Activated CD4-positive, alpha-beta memory T cell treated with anti-CD3 and anti-CD28 coated beads for 36 hours (primary cell): ENCODE measurements at regions not wholly inside any gene's neighbourhood (a gene's known extent, or its start where the extent isn't known, plus 50 kb on each side); places are given as distances from the start of the nearest gene placed in this dataset.

Source experiments
- CTCF ChIA-PET: fragments of 350-600 bp; sonication (Branson Sonifier 250); formaldehyde crosslinking; loops from one replicate; lab custom pipeline; 2021; ENCODE audit warnings: antibody characterized with exemption, inconsistent platforms; lab: Charles Lee
- POLR2A ChIA-PET: fragments of 350-600 bp; sonication (Branson Sonifier 250); formaldehyde crosslinking; loops from one replicate; lab custom pipeline; 2021; ENCODE audit warnings: antibody characterized with exemption; lab: Charles Lee
- DNase-seq: peaks from one replicate; pipeline ENCODE4 v3.0.0-alpha.2; 2020
- H3K27ac Mint-ChIP-seq: one replicate; pipeline ENCODE4 v1.8.0; 2021; ENCODE audit warnings: mixed read lengths
- H3K27me3 Mint-ChIP-seq: one replicate; pipeline ENCODE4 v1.8.0; 2021; ENCODE audit warnings: mixed read lengths
- H3K36me3 Mint-ChIP-seq: one replicate; pipeline ENCODE4 v1.8.0; 2021; ENCODE audit warnings: mixed read lengths
- H3K4me1 Mint-ChIP-seq: one replicate; pipeline ENCODE4 v1.8.0; 2021; ENCODE audit warnings: low read depth, mixed read lengths
- H3K4me3 Mint-ChIP-seq: one replicate; pipeline ENCODE4 v1.8.0; 2021; ENCODE audit warnings: mild to moderate bottlenecking, mixed read lengths
- H3K9me3 Mint-ChIP-seq: one replicate; pipeline ENCODE4 v1.8.0; 2021; ENCODE audit warnings: mixed read lengths
- intact Hi-C: fragments of 100-400 bp; cut with micrococcal nuclease; formaldehyde crosslinking; loops from one replicate; pipeline ENCODE4 v1.15.1; 2023

DNA sequence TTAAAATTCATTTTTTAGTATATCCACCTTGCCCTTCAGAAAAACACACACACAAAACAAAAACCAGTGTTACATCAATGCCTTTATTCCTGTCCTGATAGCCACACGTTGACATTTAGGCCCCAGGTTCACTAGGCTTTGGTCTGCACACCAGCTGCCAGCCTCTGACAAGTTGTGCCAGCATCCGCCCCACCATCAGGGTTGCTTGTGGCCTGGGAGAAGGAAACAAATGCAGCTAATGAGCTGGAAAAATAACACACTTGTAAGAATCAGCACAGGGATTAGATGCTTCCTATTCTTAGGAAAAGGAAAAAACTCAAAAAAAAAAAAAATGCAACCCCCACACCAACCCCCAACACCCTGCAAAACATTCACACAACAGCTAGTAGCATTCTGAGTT lies 404.0 kb upstream of the GRIA1 start:
- POLR2A ChIA-PET, result no interaction called here
- no peak for DNase-seq
- Mint-ChIP-seq H3K36me3 (no peaks in the 10 kb centered on the region), H3K9me3 (no peaks in the 10 kb centered on the region), H3K27ac (no peak overlapping the region), H3K4me1 (no peaks in the 10 kb centered on the region), H3K4me3 (no peak overlapping the region), H3K27me3 (no peaks in the 10 kb centered on the region)
- intact Hi-C loops, result no loop called here
- CTCF ChIA-PET, result interaction anchor here (0.6 kb wide), 1 partner anchor 9 kb away, joined by 3 read pairs; no protein-coding TSS in a partner anchor

DNA sequence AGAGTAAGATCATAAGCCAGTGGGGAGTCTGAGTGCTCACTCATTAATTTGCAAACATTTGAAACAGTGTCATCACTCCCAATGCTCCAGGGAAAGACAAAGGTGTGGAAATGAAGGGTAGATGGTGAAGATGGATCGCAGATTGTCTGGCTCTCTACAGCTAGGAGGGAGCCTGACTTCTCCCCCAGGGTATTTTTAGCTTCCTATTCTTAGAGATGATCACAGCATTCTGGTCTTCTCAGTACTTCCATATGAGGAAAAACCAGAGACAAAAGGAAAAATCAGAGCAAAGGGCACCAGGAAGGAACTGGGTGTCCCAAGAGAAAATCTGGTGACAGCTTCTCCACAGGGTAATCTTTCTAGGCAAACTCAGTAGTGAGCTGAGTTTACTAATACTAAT lies 401.9 kb upstream of the GRIA1 start:
- Mint-ChIP-seq H3K4me3 (no peak overlapping the region), H3K9me3 (no peaks in the 10 kb centered on the region), H3K27ac (no peak overlapping the region), H3K36me3 (no peaks in the 10 kb centered on the region), H3K4me1 (no peaks in the 10 kb centered on the region), H3K27me3 (no peaks in the 10 kb centered on the region)
- no peak for DNase-seq
- intact Hi-C loops, result no loop called here
- ChIA-PET CTCF (no interaction called here), POLR2A (no interaction called here)

- Mint-ChIP-seq H3K27ac (no peak overlapping the region), H3K27me3 (no peaks in the 10 kb centered on the region), H3K4me3 (no peak overlapping the region), H3K36me3 (no peaks in the 10 kb centered on the region), H3K9me3 (peaks cover 4% of the 10 kb centered on the region), H3K4me1 (no peaks in the 10 kb centered on the region)
- ChIA-PET POLR2A (no interaction called here), CTCF (no interaction called here)
- intact Hi-C loops, result no loop called here
- DNase-seq, result no peak
Measured at GRCh38 chr5:153094333-153094732, 396.1 kb upstream of the GRIA1 start.

DNA sequence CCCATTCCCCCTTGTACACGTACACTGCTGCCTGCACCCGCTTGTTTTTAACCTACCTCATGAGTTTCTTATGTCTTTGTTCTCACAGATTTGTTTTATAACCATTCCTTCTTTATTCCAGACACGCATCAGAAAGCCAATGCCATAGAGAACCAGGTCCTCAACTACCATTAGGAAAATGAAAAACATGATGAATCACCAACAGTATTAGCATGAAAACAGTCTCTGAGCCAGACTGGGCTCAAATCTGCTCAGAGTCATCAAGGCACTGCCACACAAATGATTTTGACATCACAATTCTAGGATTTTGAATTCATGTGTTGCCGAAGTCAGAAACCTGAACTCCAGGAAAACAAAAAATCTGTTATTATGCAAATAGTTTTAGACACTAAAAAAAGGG lies 394.1 kb upstream of the GRIA1 start:
- CTCF ChIA-PET, result no interaction called here

DNA sequence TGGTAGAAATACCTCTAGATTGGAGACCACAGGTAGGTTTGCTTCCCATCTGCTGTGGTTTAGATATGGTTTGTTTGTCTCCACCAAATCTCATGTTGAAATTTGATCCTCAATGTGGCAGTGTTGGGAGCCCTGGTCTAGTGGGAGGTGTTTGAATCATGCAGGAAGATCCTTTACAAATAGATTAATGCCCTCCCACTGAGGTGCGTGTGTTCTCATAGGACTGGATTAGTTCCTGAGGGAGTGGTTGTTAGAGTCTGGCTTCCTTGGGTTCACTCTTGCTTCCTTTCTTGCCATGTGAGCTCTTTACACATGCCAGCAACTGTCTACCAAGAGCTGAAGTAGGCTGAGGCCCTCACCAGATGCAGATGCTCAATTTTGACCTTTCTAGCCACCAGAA lies 391.1 kb upstream of the GRIA1 start:
- Mint-ChIP-seq H3K27ac (no peak overlapping the region), H3K4me3 (no peak overlapping the region), H3K27me3 (no peaks in the 10 kb centered on the region), H3K9me3 (peaks cover 6% of the 10 kb centered on the region), H3K36me3 (no peaks in the 10 kb centered on the region), H3K4me1 (no peaks in the 10 kb centered on the region)
- intact Hi-C loops, result no loop called here
- POLR2A ChIA-PET, result no interaction called here
- CTCF ChIA-PET, result no interaction called here
- no peak for DNase-seq

More for the DNA sequence above, 394.1 kb upstream of the GRIA1 start:
- POLR2A ChIA-PET, result no interaction called here
- no peak for DNase-seq
- peaks cover 6% of the 10 kb centered on the region for H3K9me3 Mint-ChIP-seq
- H3K27ac Mint-ChIP-seq, result no peak overlapping the region
- intact Hi-C loops, result no loop called here
- no peaks in the 10 kb centered on the region for H3K4me1 Mint-ChIP-seq
- H3K27me3 Mint-ChIP-seq, result no peaks in the 10 kb centered on the region
- H3K36me3 Mint-ChIP-seq, result no peaks in the 10 kb centered on the region
- no peak overlapping the region for H3K4me3 Mint-ChIP-seq

GRCh38 chr5:153101235-153102180 lies 389.0 kb upstream of the GRIA1 start:
- Mint-ChIP-seq H3K36me3 (no peaks in the 10 kb centered on the region), H3K4me3 (no peak overlapping the region), H3K9me3 (peaks cover 7% of the 10 kb centered on the region), H3K27ac (no peak overlapping the region), H3K4me1 (no peaks in the 10 kb centered on the region), H3K27me3 (no peaks in the 10 kb centered on the region)
- no peak for DNase-seq
- POLR2A ChIA-PET, result no interaction called here
- intact Hi-C loops, result no loop called here
- CTCF ChIA-PET, result no interaction called here

- Mint-ChIP-seq H3K36me3 (no peaks in the 10 kb centered on the region), H3K27ac (no peak overlapping the region), H3K4me1 (no peaks in the 10 kb centered on the region), H3K9me3 (peaks cover 4% of the 10 kb centered on the region), H3K4me3 (no peak overlapping the region), H3K27me3 (no peaks in the 10 kb centered on the region)
- intact Hi-C loops, result no loop called here
- CTCF ChIA-PET, result no interaction called here
- DNase-seq, result no peak
- POLR2A ChIA-PET, result no interaction called here
Measured at GRCh38 chr5:153116916-153117315, 373.6 kb upstream of the GRIA1 start.

GRCh38 chr5:153118018-153118417 lies 372.5 kb upstream of the GRIA1 start:
- Mint-ChIP-seq H3K27ac (no peak overlapping the region), H3K4me3 (no peak overlapping the region), H3K36me3 (no peaks in the 10 kb centered on the region), H3K4me1 (no peaks in the 10 kb centered on the region), H3K27me3 (no peaks in the 10 kb centered on the region), H3K9me3 (peaks cover 2% of the 10 kb centered on the region)
- no peak for DNase-seq
- ChIA-PET POLR2A (no interaction called here), CTCF (no interaction called here)
- intact Hi-C loops, result no loop called here

GRCh38 chr5:153122403-153122802 lies 368.1 kb upstream of the GRIA1 start:
- POLR2A ChIA-PET, result no interaction called here
- Mint-ChIP-seq H3K9me3 (peaks cover 2% of the 10 kb centered on the region), H3K4me3 (no peak overlapping the region), H3K4me1 (no peaks in the 10 kb centered on the region), H3K27ac (no peak overlapping the region), H3K27me3 (no peaks in the 10 kb centered on the region), H3K36me3 (no peaks in the 10 kb centered on the region)
- no peak for DNase-seq
- intact Hi-C loops, result loop anchor here (10.0 kb wide), 1 partner anchor 558 kb away; no protein-coding TSS in a partner anchor
- CTCF ChIA-PET, result no interaction called here

- H3K27me3 Mint-ChIP-seq, result no peaks in the 10 kb centered on the region
- H3K4me3 Mint-ChIP-seq, result no peak overlapping the region
- H3K36me3 Mint-ChIP-seq, result no peaks in the 10 kb centered on the region
- CTCF ChIA-PET, result no interaction called here
- no peaks in the 10 kb centered on the region for H3K4me1 Mint-ChIP-seq
- POLR2A ChIA-PET, result no interaction called here
- no peak for DNase-seq
- intact Hi-C loops, result no loop called here
- H3K9me3 Mint-ChIP-seq, result no peaks in the 10 kb centered on the region
- no peak overlapping the region for H3K27ac Mint-ChIP-seq
Measured at GRCh38 chr5:153130296-153130695, 360.2 kb upstream of the GRIA1 start.

GRCh38 chr5:153135411-153135810 lies 355.1 kb upstream of the GRIA1 start:
- intact Hi-C loops, result no loop called here
- H3K9me3 Mint-ChIP-seq, result peaks cover 3% of the 10 kb centered on the region
- POLR2A ChIA-PET, result no interaction called here

GRCh38 chr5:153136910-153137614 lies 353.4 kb upstream of the GRIA1 start:
- DNase-seq, result no peak
- Mint-ChIP-seq H3K4me3 (no peak overlapping the region), H3K27ac (no peak overlapping the region), H3K9me3 (peaks cover 3% of the 10 kb centered on the region), H3K36me3 (no peaks in the 10 kb centered on the region), H3K4me1 (no peaks in the 10 kb centered on the region), H3K27me3 (no peaks in the 10 kb centered on the region)
- CTCF ChIA-PET, result no interaction called here
- POLR2A ChIA-PET, result no interaction called here
- intact Hi-C loops, result no loop called here

More at GRCh38 chr5:153135411-153135810, 355.1 kb upstream of the GRIA1 start:
- CTCF ChIA-PET, result no interaction called here
- no peaks in the 10 kb centered on the region for H3K27me3 Mint-ChIP-seq
- H3K4me3 Mint-ChIP-seq, result no peak overlapping the region
- no peaks in the 10 kb centered on the region for H3K4me1 Mint-ChIP-seq
- DNase-seq, result no peak
- no peaks in the 10 kb centered on the region for H3K36me3 Mint-ChIP-seq
- no peak overlapping the region for H3K27ac Mint-ChIP-seq
